ENCODE measurements at regions not wholly inside any gene's neighbourhood (a gene's known extent, or its start where the extent isn't known, plus 50 kb on each side); places are given as distances from the start of the nearest gene placed in this dataset.
"Not testable (repeated sequence)": the region's sequence is repeated elsewhere in the genome, so short reads cannot be mapped to it uniquely, and the experiment has no call there.

DNA sequence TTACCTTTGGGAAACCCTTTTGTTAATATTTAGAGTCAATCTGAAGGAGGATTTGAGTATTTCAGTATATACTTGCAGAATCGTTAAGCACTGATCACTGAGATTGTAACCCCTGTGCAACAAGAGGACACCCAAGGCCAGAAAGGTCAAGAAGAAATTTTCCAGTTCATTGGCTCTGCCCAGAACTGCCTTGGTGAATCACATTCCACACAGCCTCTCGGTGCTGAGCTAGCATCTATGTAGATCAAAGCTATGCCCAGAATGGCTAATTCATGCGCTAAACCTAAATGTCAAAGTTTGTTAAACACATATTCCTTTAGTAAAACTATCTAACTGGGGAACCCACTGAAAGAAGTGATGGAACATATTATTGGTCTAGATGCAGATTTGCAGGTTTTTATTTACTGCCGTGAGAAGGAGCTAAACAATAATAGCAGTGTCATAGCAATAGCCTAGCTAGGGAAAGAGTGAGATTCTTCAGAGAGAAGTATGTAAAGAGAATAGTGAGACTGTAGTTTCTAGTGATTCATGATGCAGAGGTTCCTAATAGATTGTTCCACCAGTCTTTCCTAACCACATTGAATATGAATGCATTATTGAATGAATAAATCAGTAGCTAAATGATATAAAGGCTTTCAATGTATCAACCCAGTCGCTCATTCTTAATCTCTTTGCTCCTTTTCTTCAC lies 423.2 kb upstream of the CRIM1 start:
- DNase-seq (ENCODE audit: low spot score), result no peak

DNA sequence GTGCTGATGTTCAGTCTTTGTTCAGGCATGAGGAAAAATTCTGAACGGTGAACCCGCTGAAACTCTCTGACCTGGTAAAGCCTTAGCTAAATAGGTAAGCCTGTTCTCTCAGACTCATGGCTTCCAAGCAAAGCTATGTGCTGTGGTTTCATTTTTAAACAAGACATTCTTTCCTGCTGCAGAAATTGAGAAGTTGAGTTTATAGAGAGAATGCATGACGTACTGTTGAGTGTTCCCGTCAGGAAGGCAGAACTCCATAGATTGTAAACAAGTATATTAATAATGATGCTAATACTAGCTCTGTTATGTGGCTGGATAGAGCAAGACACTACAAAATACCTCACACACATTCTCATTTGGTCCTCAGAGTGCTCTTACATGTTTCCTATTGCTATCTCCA lies 424.0 kb upstream of the CRIM1 start:
- DNase-seq (ENCODE audit: low spot score), result no peak

DNA sequence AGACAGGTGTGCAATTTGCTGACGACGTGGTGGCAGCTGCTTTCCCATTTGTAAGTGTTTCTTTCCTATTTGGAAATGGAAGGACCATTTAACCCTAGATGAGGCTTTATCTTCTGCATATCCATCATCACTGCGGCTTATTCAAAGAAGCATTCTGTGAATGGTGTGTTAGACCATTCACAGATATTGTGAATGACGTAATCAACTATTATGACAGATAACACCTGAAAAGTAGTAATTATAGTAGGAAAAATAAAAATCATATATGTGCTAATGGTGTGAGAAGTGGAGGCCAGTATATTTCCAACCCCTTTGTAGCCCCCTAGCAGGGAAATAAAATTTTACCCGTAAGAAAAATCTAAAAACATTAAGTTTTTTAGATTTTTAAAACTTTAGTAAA lies 424.5 kb upstream of the CRIM1 start:
- no peak for DNase-seq (ENCODE audit: low spot score)

DNA sequence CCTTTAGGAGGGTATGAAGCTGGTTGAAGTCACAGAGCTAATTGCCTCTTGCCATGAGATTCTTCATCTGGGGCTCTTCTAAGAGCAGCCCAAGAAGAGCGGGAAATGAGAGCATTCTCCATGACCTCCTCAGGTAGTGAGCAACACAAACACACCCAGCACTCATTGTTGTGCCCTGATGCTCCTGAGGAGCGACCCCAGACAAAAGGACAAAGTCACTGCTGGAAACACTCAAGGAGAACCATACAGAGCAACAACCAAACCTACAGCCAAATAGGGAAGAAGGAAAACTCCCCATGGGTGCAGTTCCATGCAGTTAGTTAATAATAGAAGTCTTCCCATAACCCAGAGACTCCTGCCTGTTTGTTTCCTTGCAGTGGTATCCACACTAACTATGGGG lies 426.0 kb upstream of the CRIM1 start:
- DNase-seq (ENCODE audit: low spot score), result no peak

DNA sequence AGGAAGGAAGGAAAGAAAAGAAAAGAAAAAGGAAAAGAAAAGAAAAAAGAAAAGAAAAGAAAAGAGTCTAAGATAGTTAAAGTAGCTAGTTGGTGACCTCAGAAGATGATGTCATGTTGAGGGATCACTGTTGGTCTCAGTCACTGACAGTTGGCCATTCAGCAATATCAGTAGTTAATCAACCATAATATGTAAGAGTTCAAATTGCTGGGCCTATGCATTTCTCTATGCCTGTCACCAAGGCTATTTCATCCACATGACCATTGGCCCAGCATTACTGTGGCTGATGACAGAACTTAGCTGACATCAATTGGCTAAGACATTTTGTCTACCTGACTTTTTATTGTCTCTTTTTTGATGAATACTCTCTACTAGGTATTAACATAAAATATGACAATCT lies 435.5 kb upstream of the CRIM1 start:
- no peak for DNase-seq (ENCODE audit: low spot score)

DNA sequence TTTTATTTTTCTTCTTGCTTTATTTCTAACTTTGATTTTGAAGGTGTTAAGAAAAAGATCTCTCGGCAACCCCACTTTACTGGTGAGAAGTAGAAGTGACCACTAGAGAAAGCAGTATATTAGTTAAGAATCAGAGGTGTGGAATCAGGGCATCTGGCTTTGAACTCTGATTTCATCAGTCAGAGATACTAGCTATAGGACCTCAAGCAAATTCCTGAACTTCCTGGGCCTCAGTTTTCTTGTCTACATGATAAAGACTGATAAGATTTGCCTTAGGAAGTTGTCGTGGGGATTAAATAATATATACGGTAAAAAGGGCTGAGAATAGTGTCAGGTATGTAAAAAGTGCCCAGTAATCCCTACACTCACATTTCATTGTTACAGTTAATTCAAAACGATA lies 440.3 kb upstream of the CRIM1 start:
- no peak for DNase-seq (ENCODE audit: low spot score)

DNA sequence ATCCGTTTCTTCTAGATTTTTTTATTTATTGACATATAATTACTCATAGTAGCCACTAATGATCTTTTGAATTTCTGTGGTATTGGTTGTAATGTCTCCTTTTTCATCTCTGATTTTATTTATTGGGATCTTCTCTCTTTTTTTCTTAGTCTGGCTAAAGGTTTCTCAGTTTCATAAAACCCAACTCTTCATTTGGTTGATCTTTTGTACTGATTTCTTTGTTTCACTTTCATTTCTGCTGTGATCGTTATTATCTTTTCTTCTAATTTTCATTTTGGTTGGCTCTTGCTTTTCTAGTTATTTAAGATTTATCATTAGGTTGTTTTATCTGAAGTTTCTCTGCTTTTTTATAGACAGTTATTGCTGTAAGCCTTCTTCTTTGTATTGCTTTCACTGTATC lies 463.6 kb upstream of the CRIM1 start:
- no peak for DNase-seq (ENCODE audit: low spot score)

DNA sequence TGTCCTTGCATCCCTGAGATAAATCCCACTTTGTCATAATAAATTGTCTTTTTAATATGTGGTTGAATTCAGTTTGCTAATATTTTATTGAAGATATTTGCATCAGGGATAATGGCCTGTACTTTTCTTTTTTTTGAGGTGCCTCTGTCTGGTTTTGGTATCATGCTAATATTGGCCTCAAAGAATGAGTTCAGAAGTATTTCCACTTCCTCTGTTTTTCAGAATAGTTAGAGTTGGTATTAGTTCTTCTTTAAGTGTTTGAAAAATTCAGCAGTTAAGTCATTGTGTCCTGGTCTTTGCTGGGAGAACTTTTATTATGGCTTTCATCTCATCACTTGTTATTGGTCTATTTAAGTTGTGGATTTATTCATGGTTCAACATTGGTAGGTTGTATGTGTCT lies 464.1 kb upstream of the CRIM1 start:
- no peak for DNase-seq (ENCODE audit: low spot score)

DNA sequence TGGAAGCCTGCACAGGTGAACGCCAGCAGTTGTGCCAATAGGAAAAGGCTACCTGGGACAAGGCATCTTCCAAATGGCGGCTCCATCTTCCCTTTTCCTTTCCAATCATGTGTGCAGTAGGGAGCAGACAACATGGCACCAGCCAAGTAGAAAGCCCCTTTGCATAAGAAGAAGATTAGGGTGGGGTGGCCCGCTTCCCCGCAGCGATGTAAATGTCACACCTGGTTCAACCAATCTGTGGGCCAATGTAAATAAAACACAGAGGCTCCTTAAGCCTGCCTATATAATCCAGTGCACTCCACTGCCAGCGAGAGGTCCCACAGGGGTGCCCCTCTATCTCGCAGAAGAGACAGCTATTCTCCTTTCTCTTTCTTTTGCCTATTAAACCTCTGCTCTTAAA lies 468.4 kb upstream of the CRIM1 start:
- no peak for DNase-seq (ENCODE audit: low spot score)

DNA sequence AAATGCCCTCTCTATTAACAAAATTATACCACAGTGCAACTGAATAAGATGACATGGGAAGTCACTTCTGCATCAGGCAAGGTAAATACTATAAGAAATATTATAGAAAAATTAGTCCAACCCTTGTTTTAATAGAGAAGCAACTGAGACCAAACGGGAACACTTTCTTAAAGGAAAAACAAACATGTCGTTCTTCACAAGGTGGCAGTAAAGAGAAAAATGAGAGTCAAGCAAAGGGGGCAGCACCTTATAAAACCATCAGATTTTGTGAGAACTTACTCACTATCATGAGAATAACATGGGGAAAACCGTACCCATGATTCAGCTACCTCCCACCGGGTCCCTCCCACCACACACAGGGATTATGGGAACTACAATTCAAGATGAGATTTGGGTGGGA lies 481.7 kb upstream of the CRIM1 start:
- no peak for DNase-seq (ENCODE audit: low spot score)

DNA sequence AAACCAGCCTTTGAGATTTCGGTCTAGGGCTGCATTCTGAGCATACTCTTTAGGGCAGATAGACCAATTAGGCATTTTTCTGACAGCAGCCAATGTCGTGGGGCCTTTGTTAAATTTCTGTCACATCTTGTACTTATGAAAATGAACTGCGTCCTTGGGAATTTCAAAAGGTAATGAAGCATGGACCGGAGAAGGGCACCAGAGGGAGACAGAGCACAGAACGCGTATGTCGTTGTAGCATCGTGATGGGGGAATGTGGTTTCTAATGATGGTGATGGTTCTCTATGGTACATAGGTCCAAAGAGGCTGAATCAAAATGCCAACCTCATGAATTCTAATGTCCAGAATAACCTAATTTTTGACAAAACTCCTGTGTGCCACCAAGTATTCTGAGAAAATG lies 483.9 kb upstream of the CRIM1 start:
- no peak for DNase-seq (ENCODE audit: low spot score)

DNA sequence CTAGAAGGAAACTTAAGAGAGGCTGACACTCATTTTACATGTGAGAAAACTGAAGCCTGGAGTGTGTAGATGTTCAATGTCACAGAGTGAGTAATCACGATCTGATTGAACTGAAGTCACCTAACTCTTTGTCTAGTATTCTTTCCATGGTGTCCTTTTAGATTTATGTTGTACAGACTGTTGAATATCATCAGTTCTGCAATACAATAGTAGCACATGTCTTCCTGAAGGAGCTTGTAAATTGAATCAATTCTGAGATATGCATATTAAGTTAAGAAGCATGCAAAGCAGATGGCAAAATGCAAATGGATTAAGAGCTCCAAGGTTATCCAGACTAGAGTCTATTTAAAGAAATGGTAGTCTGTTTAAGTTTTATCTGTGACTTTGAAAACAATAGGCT lies 484.9 kb upstream of the CRIM1 start:
- no peak for DNase-seq (ENCODE audit: low spot score)

DNA sequence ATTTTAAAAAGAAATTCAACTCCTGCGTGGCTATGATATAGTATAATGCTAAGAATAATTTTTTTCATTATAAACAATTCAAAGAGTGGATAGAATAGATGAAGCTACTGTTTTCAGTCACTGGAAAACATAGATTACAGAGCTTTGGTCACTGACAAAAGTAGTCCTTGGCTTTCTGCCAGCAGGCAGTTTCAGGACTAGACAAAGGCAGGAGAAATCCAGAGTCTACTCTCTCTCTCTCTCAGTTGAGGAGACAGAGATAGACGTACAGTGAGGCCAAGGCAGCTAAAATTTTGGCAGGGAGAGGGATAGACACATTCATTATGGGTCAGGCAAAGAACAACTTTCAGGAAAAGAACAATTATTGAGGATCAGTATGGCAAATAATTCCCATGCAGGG lies 491.4 kb upstream of the CRIM1 start:
- DNase-seq (ENCODE audit: low spot score), result no peak

DNA sequence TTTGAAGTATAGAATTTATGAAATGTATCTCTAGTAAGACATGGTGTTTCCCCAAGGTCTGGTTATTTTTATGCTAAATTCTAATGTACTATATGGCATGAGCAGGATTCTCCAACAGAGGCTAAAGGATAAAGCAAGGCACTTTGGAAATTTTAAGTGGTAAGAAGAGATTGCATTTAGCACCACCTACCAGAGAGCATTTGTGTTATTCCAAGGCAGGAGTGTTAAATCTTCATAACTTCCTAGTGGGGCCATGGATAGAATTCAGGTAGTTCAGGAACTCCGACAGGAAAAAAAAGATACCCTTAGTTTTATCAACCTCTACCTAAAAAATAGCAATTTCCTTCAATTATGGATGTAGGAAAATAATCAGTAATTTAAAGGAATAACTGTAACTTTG lies 497.4 kb upstream of the CRIM1 start:
- DNase-seq (ENCODE audit: low spot score), result no peak

DNA sequence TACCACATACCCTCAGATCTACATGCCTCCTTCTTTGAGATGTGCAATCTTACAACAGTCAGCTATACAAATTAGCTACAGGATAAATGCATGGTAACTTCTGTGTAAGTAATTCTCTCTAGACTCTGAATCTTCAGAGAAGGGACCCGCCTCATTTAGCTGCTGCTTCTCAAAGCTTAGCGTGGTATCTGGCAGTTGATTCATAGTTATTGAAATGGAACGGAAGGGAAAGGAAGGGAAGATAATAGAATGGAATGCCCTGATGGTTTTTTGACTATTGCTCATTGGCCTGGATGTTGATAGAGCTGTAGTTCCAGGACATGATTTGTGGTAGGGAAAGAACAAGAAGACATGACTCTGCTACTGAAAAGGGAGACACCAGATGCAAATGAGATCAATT lies 498.1 kb upstream of the CRIM1 start:
- no peak for DNase-seq (ENCODE audit: low spot score)

DNA sequence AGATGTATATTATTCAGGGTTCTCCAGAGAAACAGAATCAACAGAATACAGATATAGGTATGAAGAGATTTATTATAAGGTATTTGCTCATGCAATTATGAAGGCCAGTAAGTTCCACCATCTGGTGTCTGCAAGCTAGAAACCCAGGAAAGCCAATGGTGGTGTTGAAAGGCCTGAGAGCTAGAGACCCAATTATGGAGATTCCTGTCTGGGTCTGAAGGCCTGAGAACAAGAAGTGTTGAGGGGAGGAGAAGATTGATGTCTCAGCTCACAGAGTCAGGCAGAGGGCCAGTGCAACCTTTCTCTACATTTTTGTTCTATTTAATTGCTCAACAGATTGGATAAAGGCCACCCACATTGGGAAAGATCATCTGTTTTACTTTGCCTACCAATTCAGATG lies 524.2 kb upstream of the CRIM1 start:
- no peak for DNase-seq (ENCODE audit: low spot score)

DNA sequence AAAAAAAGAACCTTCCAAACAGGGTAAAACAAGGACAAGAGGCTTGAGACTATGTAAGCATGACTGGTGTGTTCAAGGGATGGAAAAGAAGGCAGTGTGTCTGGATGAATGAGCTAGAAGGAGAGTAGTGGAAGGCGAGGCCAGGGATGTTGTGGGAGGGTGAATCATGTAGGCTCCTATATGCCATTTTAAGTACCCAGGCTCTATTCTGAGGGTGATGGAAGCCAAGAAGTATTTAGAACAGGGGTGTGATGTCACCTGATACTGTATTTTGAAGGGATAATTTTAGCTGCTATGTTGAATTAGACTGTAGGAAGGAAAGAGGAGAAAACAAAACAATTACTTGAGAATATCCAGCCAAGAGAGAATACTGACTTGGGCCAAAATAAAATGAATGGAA lies 524.7 kb upstream of the CRIM1 start:
- DNase-seq (ENCODE audit: low spot score), result no peak

DNA sequence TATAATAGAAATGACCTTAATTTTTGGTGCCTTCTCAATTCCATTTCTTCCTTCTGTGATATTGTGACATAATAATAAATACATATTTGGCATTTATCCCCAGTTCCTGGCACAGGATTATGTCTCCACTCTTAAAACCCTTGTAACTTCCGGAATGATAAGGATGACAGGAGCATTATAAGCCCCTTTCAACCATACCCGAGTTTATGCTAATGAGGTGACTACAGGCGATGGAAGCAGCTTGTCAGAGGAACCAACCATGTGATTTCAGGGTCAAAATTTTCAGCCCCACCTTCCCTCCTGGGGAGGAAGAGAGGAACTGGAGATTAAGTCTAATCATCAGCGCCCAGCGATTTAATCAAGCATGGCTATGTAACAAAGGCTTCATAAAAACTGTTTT lies 528.5 kb upstream of the CRIM1 start:
- no peak for DNase-seq (ENCODE audit: low spot score)

DNA sequence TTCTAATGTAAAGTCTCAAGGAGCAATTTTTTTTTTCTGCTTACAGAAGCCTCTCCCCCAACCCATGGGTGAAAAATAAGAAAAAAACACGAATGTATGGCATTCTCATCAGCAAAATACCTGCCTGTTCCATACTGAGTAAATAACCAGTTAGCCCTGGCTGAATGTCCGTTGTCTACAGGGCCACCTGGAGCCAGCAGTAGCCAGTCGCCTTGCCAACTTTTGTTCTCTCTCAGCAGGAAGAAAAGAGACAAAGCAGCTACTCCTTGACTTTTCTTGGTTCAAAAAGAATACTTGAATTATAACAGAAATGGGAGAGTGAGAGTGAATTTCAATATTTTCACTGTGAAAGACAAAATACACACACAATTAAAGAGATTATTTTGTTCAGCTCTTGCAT lies 532.9 kb upstream of the CRIM1 start:
- DNase-seq (ENCODE audit: low spot score), result no peak

DNA sequence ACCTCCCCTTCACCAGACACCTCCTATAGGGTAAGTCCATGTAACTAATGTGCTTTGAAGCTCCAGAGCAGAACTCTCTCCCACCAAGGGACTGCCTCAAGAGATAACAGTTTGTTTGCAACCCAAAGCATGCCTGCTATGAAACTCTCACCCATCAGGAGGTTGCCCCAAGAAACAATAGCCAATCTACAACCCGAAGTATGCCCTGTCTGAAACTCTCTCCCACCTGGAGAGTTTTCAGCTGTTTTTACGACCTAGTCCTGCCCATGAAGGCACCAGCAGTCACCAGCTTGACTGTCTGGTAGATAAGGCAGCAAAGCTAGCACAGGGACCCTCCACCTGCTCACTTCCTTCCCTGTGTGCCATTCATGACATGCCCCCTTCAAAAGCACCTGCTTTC lies 533.9 kb upstream of the CRIM1 start:
- no peak for DNase-seq (ENCODE audit: low spot score)

DNA sequence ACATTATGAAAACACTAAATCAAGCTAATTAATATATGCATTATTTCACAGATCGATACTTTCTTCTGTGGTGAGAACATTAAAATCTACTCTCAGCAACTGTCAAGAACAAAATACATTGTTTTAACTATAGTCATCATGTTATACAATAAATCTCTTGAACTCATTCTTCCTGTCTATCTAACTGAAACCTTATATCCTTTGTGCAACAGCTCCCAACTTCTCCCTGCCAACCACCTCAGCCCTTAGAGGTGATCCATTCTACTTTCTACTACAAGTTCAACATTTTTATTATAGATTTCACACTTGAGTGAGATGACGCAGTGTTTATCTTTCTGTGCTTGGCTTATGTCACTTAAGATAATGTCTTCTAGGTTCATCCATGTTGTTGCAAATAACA lies 535.2 kb upstream of the CRIM1 start:
- no peak for DNase-seq (ENCODE audit: low spot score)

DNA sequence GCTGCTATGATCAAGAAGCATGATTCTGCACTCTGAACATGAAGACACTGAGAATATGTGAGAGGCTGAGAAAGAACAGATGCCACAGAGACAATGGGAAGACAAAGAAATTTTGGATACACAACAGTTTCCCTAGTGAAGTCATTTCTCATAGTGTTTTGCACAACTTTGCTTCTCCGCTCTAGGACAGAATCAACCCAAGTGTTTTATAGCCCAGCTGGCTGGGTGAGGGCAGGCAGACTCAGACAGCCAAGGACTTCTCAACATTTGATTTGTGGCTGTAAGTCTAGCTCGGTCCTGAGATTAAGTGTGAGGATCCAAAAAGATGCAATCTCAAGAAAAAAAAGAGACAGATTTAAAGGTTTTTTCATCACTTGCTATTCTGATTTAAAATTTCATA lies 536.5 kb upstream of the CRIM1 start:
- DNase-seq (ENCODE audit: low spot score), result no peak

DNA sequence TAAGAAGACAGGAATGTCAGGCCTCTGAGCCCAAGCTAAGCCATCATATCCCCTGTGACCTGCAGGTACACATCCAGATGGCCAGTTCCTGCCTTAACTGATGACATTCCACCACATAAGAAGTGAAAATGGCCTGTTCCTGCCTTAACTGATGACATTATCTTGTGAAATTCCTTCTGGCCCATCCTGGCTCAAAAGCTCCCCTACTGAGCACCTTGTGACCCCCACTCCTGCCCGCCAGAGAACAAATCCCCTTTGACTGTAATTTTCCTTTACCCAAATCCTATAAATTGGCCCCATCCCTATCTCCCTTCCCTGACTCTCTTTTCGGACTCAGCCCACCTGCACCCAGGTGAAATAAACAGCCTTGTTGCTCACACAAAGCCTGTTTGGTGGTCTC lies 537.2 kb upstream of the CRIM1 start:
- not testable (repeated sequence) for DNase-seq (ENCODE audit: low spot score)

DNA sequence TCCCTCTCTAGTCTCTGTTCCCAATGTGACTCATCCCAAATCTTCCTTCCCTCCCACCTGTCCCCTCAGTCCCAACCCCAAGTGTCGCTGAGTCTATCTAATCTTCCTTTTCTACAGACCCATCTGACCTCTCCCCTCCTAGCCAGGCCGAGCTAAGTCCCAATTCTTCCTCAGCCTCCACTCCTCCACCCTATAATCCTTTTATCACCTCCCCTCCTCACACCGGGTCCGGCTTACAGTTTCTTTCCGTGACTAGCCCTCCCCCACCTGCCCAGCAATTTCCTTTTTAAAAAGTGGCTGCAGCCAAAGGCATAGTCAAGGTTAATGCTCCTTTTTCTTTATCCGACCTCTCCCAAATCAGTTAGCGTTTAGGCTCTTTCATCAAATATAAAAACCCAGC lies 541.0 kb upstream of the CRIM1 start:
- DNase-seq (ENCODE audit: low spot score), result not testable (repeated sequence)

DNA sequence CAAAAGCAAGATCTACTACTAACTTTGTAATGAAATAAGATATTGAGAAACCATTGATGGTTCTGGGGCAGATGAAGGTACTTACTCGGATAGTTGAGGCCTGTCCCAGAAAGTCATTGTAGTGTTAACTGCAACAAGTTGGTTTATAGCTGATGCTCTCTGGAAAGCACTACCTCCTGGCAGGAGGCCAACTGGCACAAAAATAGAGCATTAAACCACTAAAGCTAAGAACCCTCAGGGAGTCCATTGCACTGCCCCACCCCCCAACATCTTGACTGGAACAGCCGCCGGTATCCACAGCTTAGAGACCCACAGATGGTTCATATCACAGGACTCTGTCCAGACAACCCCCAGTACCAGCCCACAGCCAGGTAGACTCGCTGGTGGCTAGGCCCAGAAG lies 552.5 kb upstream of the CRIM1 start:
- DNase-seq (ENCODE audit: low spot score), result no peak
